ENCODE measurements at regions not wholly inside any gene's neighbourhood (a gene's known extent, or its start where the extent isn't known, plus 50 kb on each side); places are given as distances from the start of the nearest gene placed in this dataset.
A peak's percentile ranks its signal among the peaks of the same experiment; 100 is the strongest.

DNA sequence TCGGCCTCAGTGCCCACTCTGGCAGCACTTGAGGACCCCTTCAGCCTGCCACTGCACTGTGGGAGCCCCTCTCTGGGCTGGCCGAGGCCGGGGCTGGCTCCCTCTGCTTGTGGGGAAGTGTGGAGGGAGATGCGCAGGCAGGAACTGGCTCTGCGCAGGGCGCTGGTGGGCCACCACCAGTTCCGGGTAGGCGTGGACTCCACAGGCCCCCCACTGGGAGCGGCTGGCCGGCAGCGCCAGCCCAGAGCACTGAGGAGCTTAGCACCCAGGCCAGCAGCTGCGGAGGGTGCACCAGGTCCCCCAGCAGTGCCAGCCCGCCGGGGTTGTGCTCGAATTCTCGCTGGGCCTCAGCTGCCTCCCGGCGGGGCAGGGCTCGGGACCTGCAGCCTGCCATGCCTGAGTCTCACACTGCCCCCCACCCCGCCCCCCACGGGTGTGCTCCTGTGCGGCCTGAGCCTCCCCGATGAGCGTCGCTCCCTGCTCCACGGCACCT lies 216.9 kb upstream of the TACR3 start (continued):
- TF ChIP-seq, protein P1, sequence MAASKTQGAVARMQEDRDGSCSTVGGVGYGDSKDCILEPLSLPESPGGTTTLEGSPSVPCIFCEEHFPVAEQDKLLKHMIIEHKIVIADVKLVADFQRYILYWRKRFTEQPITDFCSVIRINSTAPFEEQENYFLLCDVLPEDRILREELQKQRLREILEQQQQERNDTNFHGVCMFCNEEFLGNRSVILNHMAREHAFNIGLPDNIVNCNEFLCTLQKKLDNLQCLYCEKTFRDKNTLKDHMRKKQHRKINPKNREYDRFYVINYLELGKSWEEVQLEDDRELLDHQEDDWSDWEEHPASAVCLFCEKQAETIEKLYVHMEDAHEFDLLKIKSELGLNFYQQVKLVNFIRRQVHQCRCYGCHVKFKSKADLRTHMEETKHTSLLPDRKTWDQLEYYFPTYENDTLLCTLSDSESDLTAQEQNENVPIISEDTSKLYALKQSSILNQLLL (CRISPR knock-in tag; IDR thresholded peaks at IDR 0.05; ENCODE audit: borderline replicate concordance), result no peak

DNA sequence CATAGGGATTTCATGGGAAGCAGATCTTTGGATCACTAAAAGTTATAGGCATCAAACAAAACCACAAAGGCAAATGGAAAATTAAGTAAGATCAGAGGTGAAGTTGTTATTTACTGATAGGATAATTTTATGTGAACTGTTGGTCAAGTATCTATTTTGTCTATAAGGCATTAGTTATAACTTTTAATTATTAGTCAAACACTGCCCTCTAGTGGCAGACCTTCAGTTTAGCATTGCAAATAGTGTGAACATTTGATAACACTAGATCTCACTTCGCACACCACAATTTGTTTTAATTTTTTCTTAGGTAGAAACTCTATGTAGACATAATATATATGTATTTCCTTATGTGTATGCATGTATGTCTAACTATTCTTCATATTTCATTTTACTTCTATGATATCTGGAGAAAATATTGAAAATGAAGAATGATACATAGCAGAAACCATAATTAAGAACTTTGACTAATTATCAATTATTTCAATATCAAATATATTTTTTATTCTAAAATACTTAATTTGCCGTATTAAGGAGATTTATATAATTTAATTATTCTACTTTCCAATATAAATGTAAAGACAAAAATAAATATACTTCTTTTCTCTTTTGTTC lies 214.5 kb upstream of the TACR3 start:
- ChIA-PET POLR2A (no interaction called here), CTCF (ENCODE audit: low intra/inter-chr PET ratio) (interaction anchor here (1.2 kb wide), 1 partner anchor 730 kb away, joined by 4 read pairs; no protein-coding TSS in a partner anchor)
- H3K9me3 ChIP-seq (replicated peaks; ENCODE audit: control insufficient read depth, insufficient read depth, low read depth, low read length), result no peaks in the 10 kb centered on the region
- no peaks in the 10 kb centered on the region for H4K20me1 ChIP-seq (replicated peaks; ENCODE audit: control insufficient read depth, insufficient read depth, low read length)
- no peaks in the 10 kb centered on the region for H3K79me2 ChIP-seq (ENCODE audit: control insufficient read depth, insufficient read depth, low read length)
- no peak overlapping the region for H2AFZ ChIP-seq (ENCODE audit: low read depth, low read length)
- H3K36me3 ChIP-seq (ENCODE audit: control insufficient read depth, insufficient read depth, low read length), result no peaks in the 10 kb centered on the region
- intact Hi-C loops (cut with micrococcal nuclease), result loop anchor here (5.0 kb wide), 3 partner anchors 727 to 1312 kb away; no protein-coding TSS in a partner anchor
- H3K27ac ChIP-seq (ENCODE audit: extremely low read depth, low read depth, low read length), result no peak overlapping the region
- in situ Hi-C loops (cut with MboI), result loop anchor here (25.0 kb wide), 2 partner anchors 722 to 1322 kb away; no protein-coding TSS in a partner anchor
- H3K9ac ChIP-seq (ENCODE audit: insufficient read depth in 1 of 2, low read depth in 2 of 2, low read length in 2 of 2), result no peak overlapping the region
- ATAC-seq (peak; percentile 73), FAIRE-seq (peak; percentile 66), DNase-seq (ENCODE audit: extremely low read depth in 1 of 4, low spot score in 3 of 4) (peak; percentile 14 to 61 (median 26))
- H3K27me3 ChIP-seq (ENCODE audit: control insufficient read depth in 2 of 2, insufficient read depth in 2 of 2, low read length in 2 of 2), result no peaks in the 10 kb centered on the region
- H3K4me1 ChIP-seq (replicated peaks in 1 of 2; ENCODE audit: control insufficient read depth in 2 of 2, insufficient read depth in 2 of 2, low read length in 2 of 2), result no peaks in the 10 kb centered on the region; a peak in 1 of 5 replicates
- no peak overlapping the region for H3K4me3 ChIP-seq
- H3K9me1 ChIP-seq (ENCODE audit: control insufficient read depth, insufficient read depth, low read length), result no peaks in the 10 kb centered on the region
- no TSS peak for BruUV-seq (replicated peaks)
- no peak overlapping the region for H3K4me2 ChIP-seq (ENCODE audit: insufficient read depth, low read length)
- WGBS (ENCODE audit: insufficient coverage, low coverage, missing lambda C conversion rate), result 4% methylated on average over 2 of the region's 2 CpGs
- TF ChIP-seq DACH1 (IDR thresholded peaks at IDR 0.05; ENCODE audit: partially characterized antibody) (peak; percentile 61), SAFB (IDR thresholded peaks at IDR 0.05; ENCODE audit: borderline replicate concordance, low read depth, low read length) (no peak), NCOA4 (IDR thresholded peaks at IDR 0.05; ENCODE audit: partially characterized antibody) (no peak), NR3C1 (CRISPR knock-in tag; IDR thresholded peaks at IDR 0.05) (no peak), SMC3 (conservative IDR thresholded peaks at IDR 0.05; ENCODE audit: insufficient read depth, low read depth, low read length) (0 out of 2 replicates have a peak, but pooled peaks have one; percentile 26), TEAD1 (CRISPR knock-in tag; IDR thresholded peaks at IDR 0.05) (no peak), RCOR1 (IDR thresholded peaks at IDR 0.05; ENCODE audit: borderline replicate concordance in 1 of 2, low read depth in 2 of 2, low read length in 2 of 2) (no peak), TFAM (CRISPR knock-in tag; conservative IDR thresholded peaks at IDR 0.05) (no peak), ZNF561 (CRISPR knock-in tag; conservative IDR thresholded peaks at IDR 0.05) (no peak)
- TF ChIP-seq, protein P2, sequence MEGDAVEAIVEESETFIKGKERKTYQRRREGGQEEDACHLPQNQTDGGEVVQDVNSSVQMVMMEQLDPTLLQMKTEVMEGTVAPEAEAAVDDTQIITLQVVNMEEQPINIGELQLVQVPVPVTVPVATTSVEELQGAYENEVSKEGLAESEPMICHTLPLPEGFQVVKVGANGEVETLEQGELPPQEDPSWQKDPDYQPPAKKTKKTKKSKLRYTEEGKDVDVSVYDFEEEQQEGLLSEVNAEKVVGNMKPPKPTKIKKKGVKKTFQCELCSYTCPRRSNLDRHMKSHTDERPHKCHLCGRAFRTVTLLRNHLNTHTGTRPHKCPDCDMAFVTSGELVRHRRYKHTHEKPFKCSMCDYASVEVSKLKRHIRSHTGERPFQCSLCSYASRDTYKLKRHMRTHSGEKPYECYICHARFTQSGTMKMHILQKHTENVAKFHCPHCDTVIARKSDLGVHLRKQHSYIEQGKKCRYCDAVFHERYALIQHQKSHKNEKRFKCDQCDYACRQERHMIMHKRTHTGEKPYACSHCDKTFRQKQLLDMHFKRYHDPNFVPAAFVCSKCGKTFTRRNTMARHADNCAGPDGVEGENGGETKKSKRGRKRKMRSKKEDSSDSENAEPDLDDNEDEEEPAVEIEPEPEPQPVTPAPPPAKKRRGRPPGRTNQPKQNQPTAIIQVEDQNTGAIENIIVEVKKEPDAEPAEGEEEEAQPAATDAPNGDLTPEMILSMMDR (IDR thresholded peaks at IDR 0.05 in 2 of 3, conservative IDR thresholded peaks at IDR 0.05 in 1 of 3; ENCODE audit: insufficient read depth in 2 of 3, low read depth in 1 of 3, low read length in 3 of 3), result peak; percentile 18 to 61 (median 46); a peak in 2 of 6 replicates
- TF ChIP-seq, protein P3, sequence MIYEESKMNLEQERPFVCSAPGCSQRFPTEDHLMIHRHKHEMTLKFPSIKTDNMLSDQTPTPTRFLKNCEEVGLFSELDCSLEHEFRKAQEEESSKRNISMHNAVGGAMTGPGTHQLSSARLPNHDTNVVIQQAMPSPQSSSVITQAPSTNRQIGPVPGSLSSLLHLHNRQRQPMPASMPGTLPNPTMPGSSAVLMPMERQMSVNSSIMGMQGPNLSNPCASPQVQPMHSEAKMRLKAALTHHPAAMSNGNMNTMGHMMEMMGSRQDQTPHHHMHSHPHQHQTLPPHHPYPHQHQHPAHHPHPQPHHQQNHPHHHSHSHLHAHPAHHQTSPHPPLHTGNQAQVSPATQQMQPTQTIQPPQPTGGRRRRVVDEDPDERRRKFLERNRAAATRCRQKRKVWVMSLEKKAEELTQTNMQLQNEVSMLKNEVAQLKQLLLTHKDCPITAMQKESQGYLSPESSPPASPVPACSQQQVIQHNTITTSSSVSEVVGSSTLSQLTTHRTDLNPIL (CRISPR knock-in tag; IDR thresholded peaks at IDR 0.05), result no peak
- TF ChIP-seq, protein P4, sequence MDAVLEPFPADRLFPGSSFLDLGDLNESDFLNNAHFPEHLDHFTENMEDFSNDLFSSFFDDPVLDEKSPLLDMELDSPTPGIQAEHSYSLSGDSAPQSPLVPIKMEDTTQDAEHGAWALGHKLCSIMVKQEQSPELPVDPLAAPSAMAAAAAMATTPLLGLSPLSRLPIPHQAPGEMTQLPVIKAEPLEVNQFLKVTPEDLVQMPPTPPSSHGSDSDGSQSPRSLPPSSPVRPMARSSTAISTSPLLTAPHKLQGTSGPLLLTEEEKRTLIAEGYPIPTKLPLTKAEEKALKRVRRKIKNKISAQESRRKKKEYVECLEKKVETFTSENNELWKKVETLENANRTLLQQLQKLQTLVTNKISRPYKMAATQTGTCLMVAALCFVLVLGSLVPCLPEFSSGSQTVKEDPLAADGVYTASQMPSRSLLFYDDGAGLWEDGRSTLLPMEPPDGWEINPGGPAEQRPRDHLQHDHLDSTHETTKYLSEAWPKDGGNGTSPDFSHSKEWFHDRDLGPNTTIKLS (IDR thresholded peaks at IDR 0.05; ENCODE audit: borderline replicate concordance, low read depth), result no peak
